CD14-positive monocyte (primary cell): ENCODE measurements at regions not wholly inside any gene's neighbourhood (a gene's known extent, or its start where the extent isn't known, plus 50 kb on each side); places are given as distances from the start of the nearest gene placed in this dataset.

Source experiments
- DNase-seq, 3 donors: peaks; one replicate each; pipeline ENCODE4 v3.0.0-alpha.2; 2011 to 2022
- H2AFZ ChIP-seq: 2 replicates; pipeline ENCODE4 v1.6.0; 2012; ENCODE audit warnings: mild to moderate bottlenecking, low read depth, low read length, inconsistent platforms; ENCODE audit not compliant: insufficient read depth, poor library complexity, severe bottlenecking
- H3K27ac ChIP-seq, 2 donors: 1 replicate in 1 of 2; 2 replicates in 1 of 2; pipeline ENCODE4 v1.5.1; 2012 to 2013; ENCODE audit warnings: low read length in 2 of 2, control low read depth in 1 of 2, inconsistent platforms in 1 of 2, low read depth in 1 of 2, mild to moderate bottlenecking in 1 of 2
- H3K27me3 ChIP-seq, 2 donors: one replicate each; pipeline versions ENCODE4 v1.6.0 to v1.6.1; 2011 to 2013; ENCODE audit warnings: low read length in 2 of 2; ENCODE audit not compliant: control insufficient read depth in 2 of 2, insufficient read depth in 2 of 2
- H3K36me3 ChIP-seq, 2 donors: replicated peaks in 1 of 2; 1 replicate in 1 of 2; 2 replicates in 1 of 2; pipeline versions ENCODE4 v1.5.1 to v1.6.1; 2012 to 2013; ENCODE audit warnings: low read length in 2 of 2, control low read depth in 1 of 2, inconsistent platforms in 1 of 2, mild to moderate bottlenecking in 1 of 2; ENCODE audit not compliant: insufficient read depth in 2 of 2, control insufficient read depth in 1 of 2
- H3K4me1 ChIP-seq, 2 donors: 1 replicate in 1 of 2; 2 replicates in 1 of 2; pipeline versions ENCODE4 v1.5.1 to v1.6.1; 2012 to 2013; ENCODE audit warnings: low read length in 2 of 2, control low read depth in 1 of 2, inconsistent platforms in 1 of 2, mild to moderate bottlenecking in 1 of 2, moderate library complexity in 1 of 2; ENCODE audit not compliant: insufficient read depth in 2 of 2, control insufficient read depth in 1 of 2
- H3K4me2 ChIP-seq: replicated peaks from 2 replicates; pipeline ENCODE3; 2012; ENCODE audit warnings: low read length, moderate library complexity, mild to moderate bottlenecking; ENCODE audit not compliant: poor library complexity, severe bottlenecking; ENCODE audit errors: extremely low read depth
- H3K4me3 ChIP-seq, 3 experiments: fragments of 200-600 bp in 1 of 3; sonication (generic) in 1 of 3; replicated peaks in 1 of 3; 1 replicate in 2 of 3; 2 replicates in 1 of 3; pipeline ENCODE4 v1.5.1; 2011 to 2013; ENCODE audit warnings: low read length in 3 of 3, mild to moderate bottlenecking in 3 of 3, control low read depth in 2 of 3, low read depth in 2 of 3, inconsistent platforms in 1 of 3, moderate library complexity in 1 of 3
- H3K79me2 ChIP-seq: 2 replicates; pipeline ENCODE4 v1.6.0; 2012; ENCODE audit warnings: mild to moderate bottlenecking, control low read depth, inconsistent platforms, low read length, moderate library complexity; ENCODE audit not compliant: insufficient read depth
- H3K9ac ChIP-seq: 2 replicates; pipeline ENCODE4 v1.6.0; 2017; ENCODE audit warnings: low read length, mild to moderate bottlenecking; ENCODE audit not compliant: insufficient read depth, poor library complexity, severe bottlenecking
- H3K9me3 ChIP-seq, 2 donors: replicated peaks in 1 of 2; 1 replicate in 1 of 2; 2 replicates in 1 of 2; pipeline versions ENCODE4 v1.5.1 to v1.6.1; 2012 to 2013; ENCODE audit warnings: low read length in 2 of 2, control low read depth in 1 of 2; ENCODE audit not compliant: control insufficient read depth in 1 of 2, insufficient read depth in 1 of 2
- H4K20me1 ChIP-seq: 2 replicates; pipeline ENCODE4 v1.6.0; 2012; ENCODE audit warnings: mild to moderate bottlenecking, low read length, control low read depth, moderate library complexity; ENCODE audit not compliant: insufficient read depth
- H3K27ac Mint-ChIP-seq, 7 donors: one replicate each; pipeline ENCODE4 v1.8.0; 2020; ENCODE audit warnings: mild to moderate bottlenecking in 7 of 7, mixed read lengths in 7 of 7, moderate library complexity in 6 of 7, inconsistent platforms in 2 of 7
- H3K27me3 Mint-ChIP-seq, 3 donors: one replicate each; pipeline ENCODE4 v1.8.0; 2021 to 2022; ENCODE audit warnings: low read depth in 3 of 3, mild to moderate bottlenecking in 3 of 3, mixed read lengths in 3 of 3, moderate library complexity in 3 of 3, inconsistent platforms in 1 of 3
- H3K36me3 Mint-ChIP-seq, 2 donors: one replicate each; pipeline ENCODE4 v1.8.0; 2020; ENCODE audit warnings: mixed read lengths in 2 of 2, inconsistent platforms in 1 of 2, mild to moderate bottlenecking in 1 of 2
- H3K4me1 Mint-ChIP-seq: one replicate; pipeline ENCODE4 v1.8.0; 2020; ENCODE audit warnings: mild to moderate bottlenecking, mixed read lengths
- H3K4me3 Mint-ChIP-seq, 2 donors: one replicate each; pipeline ENCODE4 v1.8.0; 2020; ENCODE audit warnings: mild to moderate bottlenecking in 2 of 2, mixed read lengths in 2 of 2, moderate library complexity in 1 of 2
- H3K9me3 Mint-ChIP-seq, 7 donors: one replicate each; pipeline ENCODE4 v1.8.0; 2020 to 2022; ENCODE audit warnings: mixed read lengths in 7 of 7, mild to moderate bottlenecking in 6 of 7, moderate library complexity in 6 of 7, inconsistent platforms in 2 of 7
- CTCF ChIP-seq: fragments of 200-600 bp; IDR thresholded peaks from one replicate; pipeline ENCODE4 v1.8.0; 2022; ENCODE audit warnings: antibody characterized with exemption, mild to moderate bottlenecking
- WGBS: methylation state at CpG from one replicate; pipeline ENCODE4 v1.1.5; 2013; ENCODE audit warnings: missing lambda C conversion rate; ENCODE audit not compliant: insufficient coverage; 5-methylcytosine and 5-hydroxymethylcytosine counted together
- intact Hi-C, 2 donors: fragments of 100-400 bp; cut with micrococcal nuclease; formaldehyde crosslinking; loops; one replicate each; pipeline versions ENCODE4 v1.15.0 to v1.15.1; 2023

GRCh38 chr3:45333549-45333948, 54.8 kb upstream of the LARS2 start:
- Mint-ChIP-seq H3K27ac (peak overlapping the region in 3 of 7 donors; percentile 26 to 37 (median 37)), H3K9me3 (peaks cover 0 to 2% (median 0%) of the 10 kb centered on the region in 7 donors), H3K4me1 (no peaks in the 10 kb centered on the region), H3K36me3 (no peaks in the 10 kb centered on the region), H3K4me3 (no peak overlapping the region), H3K27me3 (peaks cover 1 to 10% (median 2%) of the 10 kb centered on the region in 3 donors)
- TF ChIP-seq CTCF, result no peak
- intact Hi-C loops, result no loop called here
- no peaks in the 10 kb centered on the region for H3K9me3 ChIP-seq
- no peaks in the 10 kb centered on the region for H3K4me1 ChIP-seq
- no peak overlapping the region for H3K4me3 ChIP-seq
- no peaks in the 10 kb centered on the region for H4K20me1 ChIP-seq
- no peak overlapping the region for H3K4me2 ChIP-seq
- H3K9ac ChIP-seq, result peak overlapping the region; percentile 8
- 71% methylated on average over 1 of the region's 2 CpGs for WGBS
- DNase-seq, result no peak
- H3K36me3 ChIP-seq, result no peaks in the 10 kb centered on the region
- H3K79me2 ChIP-seq, result no peaks in the 10 kb centered on the region
- H3K27ac ChIP-seq, result no peak overlapping the region
- no peaks in the 10 kb centered on the region for H3K27me3 ChIP-seq
- no peak overlapping the region for H2AFZ ChIP-seq

- Histone ChIP-seq H2AFZ (no peak overlapping the region), H3K4me2 (no peak overlapping the region), H3K4me3 (no peak overlapping the region), H3K27ac (no peak overlapping the region), H3K27me3 (no peaks in the 10 kb centered on the region), H3K79me2 (no peaks in the 10 kb centered on the region), H3K36me3 (no peaks in the 10 kb centered on the region), H3K9ac (no peak overlapping the region), H3K9me3 (no peaks in the 10 kb centered on the region), H4K20me1 (no peaks in the 10 kb centered on the region), H3K4me1 (no peaks in the 10 kb centered on the region)
- Mint-ChIP-seq H3K9me3 (peaks cover 0 to 1% (median 0%) of the 10 kb centered on the region in 7 donors), H3K27me3 (peaks cover 2 to 7% (median 4%) of the 10 kb centered on the region in 3 donors), H3K4me3 (no peak overlapping the region), H3K4me1 (no peaks in the 10 kb centered on the region), H3K36me3 (no peaks in the 10 kb centered on the region), H3K27ac (peak overlapping the region in 1 of 7 donors; percentile 6)
- TF ChIP-seq CTCF, result no peak
- intact Hi-C loops, result no loop called here
- WGBS, result 84% methylated on average over 9 of the region's 12 CpGs
- DNase-seq, result no peak
Measured at GRCh38 chr3:45337839-45338470, 50.4 kb upstream of the LARS2 start.
